ENCODE measurements at regions not wholly inside any gene's neighbourhood (a gene's known extent, or its start where the extent isn't known, plus 50 kb on each side); places are given as distances from the start of the nearest gene placed in this dataset.

DNA sequence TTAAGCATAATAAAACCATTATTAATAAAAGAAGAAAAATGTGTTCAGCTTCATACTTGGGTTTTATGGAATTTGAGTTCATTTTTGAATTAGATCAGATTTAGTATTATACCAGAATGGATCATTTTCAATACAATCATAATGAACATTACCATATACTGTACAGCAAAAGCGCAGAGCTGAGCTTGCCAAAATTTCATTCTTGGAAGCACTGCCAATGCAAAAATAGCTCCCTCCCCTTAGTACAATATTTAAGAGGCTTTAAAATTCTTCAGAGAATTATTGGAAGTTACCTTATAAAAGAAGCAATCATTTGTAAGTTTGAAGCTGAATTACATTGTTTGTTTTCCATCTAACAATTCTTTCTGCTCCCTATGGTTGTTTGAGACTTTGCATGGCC is 938.1 kb upstream of the SLC39A10 start:
- H3K27ac ChIP-seq (ENCODE audit: low read depth, low read length), result no peak overlapping the region
- H2AK5ac ChIP-seq (ENCODE audit: low read depth, low read length), result no peak overlapping the region
- H2BK20ac ChIP-seq (ENCODE audit: low read length), result no peak overlapping the region
- FAIRE-seq, result no peak
- DNase-seq (ENCODE audit: low read depth in 1 of 2, low spot score in 2 of 2), result no peak
- no peak overlapping the region for H2BK5ac ChIP-seq (ENCODE audit: low read depth, low read length)
- no peaks in the 10 kb centered on the region for H3K9me3 ChIP-seq (ENCODE audit: insufficient read depth in 2 of 2, low read depth in 1 of 2, low read length in 1 of 2)
- no peak overlapping the region for H4K91ac ChIP-seq (replicated peaks; ENCODE audit: insufficient read length, low read length)
- no peak overlapping the region for H2BK15ac ChIP-seq (ENCODE audit: low read length)
- H3K4me3 ChIP-seq (ENCODE audit: extremely low read depth in 1 of 4, insufficient read depth in 2 of 4, low read depth in 3 of 4, low read length in 4 of 4), result no peak overlapping the region
- 100% methylated on average over 1 of the region's 1 CpG; no CpG with 5 or more reads in 1 of the 2 experiments for WGBS, 2 experiments (ENCODE audit: extremely low coverage in 1 of 2, insufficient coverage in 1 of 2, insufficient read length in 1 of 2, insufficient replicate concordance in 2 of 2, low coverage in 1 of 2, low lambda C conversion rate in 2 of 2, missing lambda C conversion rate in 1 of 2)
- H4K8ac ChIP-seq (ENCODE audit: extremely low read depth, insufficient read depth, low read length), result no peak overlapping the region
- no peak overlapping the region for H3K56ac ChIP-seq (replicated peaks; ENCODE audit: insufficient read length, low read depth, low read length)
- H3K79me2 ChIP-seq (ENCODE audit: control insufficient read depth in 1 of 2, insufficient read depth in 2 of 2, low read length in 2 of 2), result no peaks in the 10 kb centered on the region
- no peak overlapping the region for H2BK12ac ChIP-seq (ENCODE audit: low read depth, low read length)
- H3K4ac ChIP-seq (replicated peaks; ENCODE audit: insufficient read length, low read depth, low read length), result no peak overlapping the region
- H3K23ac ChIP-seq (ENCODE audit: insufficient read length), result no peak overlapping the region
- H3K79me1 ChIP-seq (ENCODE audit: low read depth, low read length), result no peaks in the 10 kb centered on the region
- peaks cover 0 to 2% of the 10 kb centered on the region in 2 experiments for H4K20me1 ChIP-seq (replicated peaks in 1 of 2; ENCODE audit: control insufficient read depth in 1 of 2, insufficient read depth in 2 of 2, low read length in 2 of 2)
- no peaks in the 10 kb centered on the region for H3K27me3 ChIP-seq (replicated peaks in 1 of 4; ENCODE audit: control insufficient read depth in 3 of 4, extremely low read depth in 1 of 4, insufficient read depth in 3 of 4, low read length in 3 of 4)
- H3K4me1 ChIP-seq (replicated peaks in 1 of 4; ENCODE audit: control insufficient read depth in 3 of 4, insufficient read depth in 4 of 4, low read length in 3 of 4), result no peaks in the 10 kb centered on the region
- ChIA-PET CTCF (ENCODE audit: partially characterized antibody) (interaction anchor here (0.7 kb wide), 1 partner anchor 45 kb away, joined by 3 read pairs; no protein-coding TSS in a partner anchor), POLR2A (ENCODE audit: partially characterized antibody) (no interaction called here)
- no peaks in the 10 kb centered on the region for H3K36me3 ChIP-seq (ENCODE audit: control insufficient read depth in 2 of 4, insufficient read depth in 4 of 4, low read length in 3 of 4)
- H2BK120ac ChIP-seq (replicated peaks; ENCODE audit: low read depth, low read length), result no peak overlapping the region
- no peak overlapping the region for H3K18ac ChIP-seq (ENCODE audit: extremely low read depth, low read length)
- no peak overlapping the region for H3K4me2 ChIP-seq (ENCODE audit: insufficient read depth in 1 of 2, low read depth in 2 of 2, low read length in 2 of 2)
- no peak overlapping the region for H2AFZ ChIP-seq (ENCODE audit: low read length)
- H3K9ac ChIP-seq (replicated peaks in 1 of 4; ENCODE audit: extremely low read depth in 1 of 4, low read depth in 3 of 4, low read length in 3 of 4), result no peak overlapping the region
- H3K14ac ChIP-seq (ENCODE audit: insufficient read length), result no peak overlapping the region
- H4K5ac ChIP-seq (ENCODE audit: insufficient read length, low read depth, low read length), result no peak overlapping the region
- H3K23me2 ChIP-seq (ENCODE audit: low read depth, low read length), result no peaks in the 10 kb centered on the region
- TF ChIP-seq POLR2AphosphoS5 (IDR thresholded peaks at IDR 0.05; ENCODE audit: low read depth, low read length) (no peak), GTF2F1 (IDR thresholded peaks at IDR 0.05; ENCODE audit: borderline replicate concordance, low read depth, low read length) (no peak), MAFK (IDR thresholded peaks at IDR 0.05; ENCODE audit: low read depth, low read length) (no peak), SP1 (IDR thresholded peaks at IDR 0.05; ENCODE audit: low read depth, low read length) (no peak), KDM5A (IDR thresholded peaks at IDR 0.05; ENCODE audit: low read length) (no peak), SIX5 (IDR thresholded peaks at IDR 0.05; ENCODE audit: low read depth, low read length) (no peak), TEAD4 (IDR thresholded peaks at IDR 0.05; ENCODE audit: low read depth, low read length) (no peak), GABPA (IDR thresholded peaks at IDR 0.05; ENCODE audit: borderline replicate concordance, insufficient read depth, low read length) (no peak), SUZ12 (IDR thresholded peaks at IDR 0.05; ENCODE audit: low read length) (no peak), EGR1 (IDR thresholded peaks at IDR 0.05; ENCODE audit: borderline replicate concordance, low read depth, low read length) (no peak), EP300 (IDR thresholded peaks at IDR 0.05; ENCODE audit: borderline replicate concordance in 1 of 2, low read depth in 2 of 2, low read length in 2 of 2) (no peak), CREB1 (IDR thresholded peaks at IDR 0.05) (no peak), SIRT6 (IDR thresholded peaks at IDR 0.05; ENCODE audit: low read length) (no peak), CBX5 (IDR thresholded peaks at IDR 0.05; ENCODE audit: low read depth, low read length) (no peak)
- TF ChIP-seq, protein P1, sequence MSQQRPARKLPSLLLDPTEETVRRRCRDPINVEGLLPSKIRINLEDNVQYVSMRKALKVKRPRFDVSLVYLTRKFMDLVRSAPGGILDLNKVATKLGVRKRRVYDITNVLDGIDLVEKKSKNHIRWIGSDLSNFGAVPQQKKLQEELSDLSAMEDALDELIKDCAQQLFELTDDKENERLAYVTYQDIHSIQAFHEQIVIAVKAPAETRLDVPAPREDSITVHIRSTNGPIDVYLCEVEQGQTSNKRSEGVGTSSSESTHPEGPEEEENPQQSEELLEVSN (IDR thresholded peaks at IDR 0.05), result no peak
- TF ChIP-seq, protein P2, sequence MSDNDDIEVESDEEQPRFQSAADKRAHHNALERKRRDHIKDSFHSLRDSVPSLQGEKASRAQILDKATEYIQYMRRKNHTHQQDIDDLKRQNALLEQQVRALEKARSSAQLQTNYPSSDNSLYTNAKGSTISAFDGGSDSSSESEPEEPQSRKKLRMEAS (IDR thresholded peaks at IDR 0.05), result no peak
